ENCODE measurements at regions not wholly inside any gene's neighbourhood (a gene's known extent, or its start where the extent isn't known, plus 50 kb on each side); places are given as distances from the start of the nearest gene placed in this dataset.

GRCh38 chr15:69551391-69552056 lies 98.9 kb downstream of the RPLP1 start:
- 90% methylated on average over 5 of the region's 5 CpGs for WGBS (ENCODE audit: insufficient coverage)
- Histone ChIP-seq H3K27ac (ENCODE audit: low read length) (no peak overlapping the region), H3K36me3 (ENCODE audit: control insufficient read depth, insufficient read depth, low read length) (no peaks in the 10 kb centered on the region), H3K27me3 (ENCODE audit: control insufficient read depth, insufficient read depth, low read length) (no peaks in the 10 kb centered on the region), H3K4me3 (ENCODE audit: low read length) (no peak overlapping the region), H3K4me1 (ENCODE audit: control insufficient read depth, insufficient read depth, low read length) (peaks cover 14% of the 10 kb centered on the region), H3K9me3 (ENCODE audit: control insufficient read depth, insufficient read depth, low read length) (peaks cover 13% of the 10 kb centered on the region)
- intact Hi-C loops (cut with micrococcal nuclease) = no loop called here
- H3K4me1 Mint-ChIP-seq = peaks cover 11 to 16% of the 10 kb centered on the region in 2 donors
- DNase-seq (no peak), ATAC-seq (no peak)
- no peak for TF ChIP-seq CTCF (IDR thresholded peaks at IDR 0.05)
- H3K27me3 Mint-ChIP-seq (ENCODE audit: low read depth in 2 of 2) = peaks cover 10 to 26% of the 10 kb centered on the region in 2 donors
- peaks cover 11% of the 10 kb centered on the region for H3K36me3 Mint-ChIP-seq
- H3K27ac Mint-ChIP-seq = no peak overlapping the region
- H3K9me3 Mint-ChIP-seq = peaks cover 0 to 3% of the 10 kb centered on the region in 2 donors
- no peak overlapping the region for H3K4me3 Mint-ChIP-seq

- WGBS (ENCODE audit: insufficient coverage) = 92% methylated on average over 8 of the region's 10 CpGs
- H3K4me1 Mint-ChIP-seq = peaks cover 11 to 16% of the 10 kb centered on the region in 2 donors
Measured at GRCh38 chr15:69552057-69552815, 99.6 kb downstream of the RPLP1 start.

GRCh38 chr15:69553686-69554085 lies 101.1 kb downstream of the RPLP1 start:
- Histone ChIP-seq H3K4me3 (ENCODE audit: low read length) (no peak overlapping the region), H3K36me3 (ENCODE audit: control insufficient read depth, insufficient read depth, low read length) (no peaks in the 10 kb centered on the region), H3K4me1 (ENCODE audit: control insufficient read depth, insufficient read depth, low read length) (peaks cover 14% of the 10 kb centered on the region), H3K9me3 (ENCODE audit: control insufficient read depth, insufficient read depth, low read length) (peaks cover 13% of the 10 kb centered on the region), H3K27ac (ENCODE audit: low read length) (no peak overlapping the region), H3K27me3 (ENCODE audit: control insufficient read depth, insufficient read depth, low read length) (no peaks in the 10 kb centered on the region)
- Mint-ChIP-seq H3K4me3 (no peak overlapping the region), H3K27me3 (ENCODE audit: low read depth in 2 of 2) (peaks cover 9 to 20% of the 10 kb centered on the region in 2 donors), H3K4me1 (peaks cover 11 to 16% of the 10 kb centered on the region in 2 donors), H3K36me3 (peaks cover 11% of the 10 kb centered on the region), H3K27ac (no peak overlapping the region), H3K9me3 (peaks cover 0 to 3% of the 10 kb centered on the region in 2 donors)
- ATAC-seq (no peak), DNase-seq (no peak)
- TF ChIP-seq CTCF (IDR thresholded peaks at IDR 0.05) = no peak
- 92% methylated on average over 4 of the region's 4 CpGs for WGBS (ENCODE audit: insufficient coverage)
- intact Hi-C loops (cut with micrococcal nuclease) = no loop called here

More at GRCh38 chr15:69552057-69552815, 99.6 kb downstream of the RPLP1 start:
- H3K27ac Mint-ChIP-seq = no peak overlapping the region
- H3K27me3 Mint-ChIP-seq (ENCODE audit: low read depth in 2 of 2) = peaks cover 13 to 26% of the 10 kb centered on the region in 2 donors
- no peak for TF ChIP-seq CTCF (IDR thresholded peaks at IDR 0.05)
- H3K4me3 ChIP-seq (ENCODE audit: low read length) = no peak overlapping the region
- no peak overlapping the region for H3K4me3 Mint-ChIP-seq
- intact Hi-C loops (cut with micrococcal nuclease) = no loop called here
- peaks cover 0 to 3% of the 10 kb centered on the region in 2 donors for H3K9me3 Mint-ChIP-seq
- H3K36me3 ChIP-seq (ENCODE audit: control insufficient read depth, insufficient read depth, low read length) = no peaks in the 10 kb centered on the region
- peaks cover 14% of the 10 kb centered on the region for H3K4me1 ChIP-seq (ENCODE audit: control insufficient read depth, insufficient read depth, low read length)
- DNase-seq = no peak
- peaks cover 13% of the 10 kb centered on the region for H3K9me3 ChIP-seq (ENCODE audit: control insufficient read depth, insufficient read depth, low read length)
- ATAC-seq = peak in 2 of 3 donors; percentile 44 to 74
- H3K27ac ChIP-seq (ENCODE audit: low read length) = no peak overlapping the region
- H3K36me3 Mint-ChIP-seq = peaks cover 11% of the 10 kb centered on the region
- no peaks in the 10 kb centered on the region for H3K27me3 ChIP-seq (ENCODE audit: control insufficient read depth, insufficient read depth, low read length)
